ENCODE measurements at regions not wholly inside any gene's neighbourhood (a gene's known extent, or its start where the extent isn't known, plus 50 kb on each side); places are given as distances from the start of the nearest gene placed in this dataset.
A peak's percentile ranks its signal among the peaks of the same experiment; 100 is the strongest.

DNA sequence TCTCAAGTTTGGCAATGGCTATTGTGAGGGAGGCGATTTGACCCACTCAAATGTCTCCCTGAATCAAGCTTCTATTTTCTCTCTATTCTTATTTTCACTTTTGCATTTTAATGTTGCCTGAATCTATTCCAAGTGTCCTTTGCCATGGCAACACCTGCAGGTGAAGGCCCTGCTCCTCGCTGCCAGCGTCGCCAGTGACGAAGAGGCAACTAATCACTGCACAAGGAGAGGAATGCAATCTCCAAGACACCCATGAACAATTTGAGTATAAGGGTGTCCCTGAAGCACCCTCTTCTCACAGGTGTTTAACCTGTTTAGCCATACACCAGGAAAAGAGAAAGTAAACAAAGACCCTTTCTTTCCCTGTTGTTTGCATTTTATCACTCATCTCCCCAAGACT lies 165.6 kb upstream of the VRK2 start:
- H3K4me3 ChIP-seq = no peak overlapping the region
- WGBS, 4 donors = 38 to 66% (median 50%) methylated on average over 5 of the region's 5 CpGs
- H3K36me3 ChIP-seq (replicated peaks in 1 of 2) = no peaks in the 10 kb centered on the region
- peaks cover 16 to 40% of the 10 kb centered on the region in 2 donors for H3K4me1 ChIP-seq (replicated peaks in 1 of 2)
- H3K27ac ChIP-seq = peak overlapping the region in 4 of 5 donors; percentile 49 to 81 (median 72)
- peak; percentile 44 to 74 (median 66) for DNase-seq
- no peaks in the 10 kb centered on the region for H3K27me3 ChIP-seq
- H3K9me3 ChIP-seq (replicated peaks in 1 of 3) = no peaks in the 10 kb centered on the region
- intact Hi-C loops (cut with DNase I) = no loop called here
- TF ChIP-seq, protein P1, sequence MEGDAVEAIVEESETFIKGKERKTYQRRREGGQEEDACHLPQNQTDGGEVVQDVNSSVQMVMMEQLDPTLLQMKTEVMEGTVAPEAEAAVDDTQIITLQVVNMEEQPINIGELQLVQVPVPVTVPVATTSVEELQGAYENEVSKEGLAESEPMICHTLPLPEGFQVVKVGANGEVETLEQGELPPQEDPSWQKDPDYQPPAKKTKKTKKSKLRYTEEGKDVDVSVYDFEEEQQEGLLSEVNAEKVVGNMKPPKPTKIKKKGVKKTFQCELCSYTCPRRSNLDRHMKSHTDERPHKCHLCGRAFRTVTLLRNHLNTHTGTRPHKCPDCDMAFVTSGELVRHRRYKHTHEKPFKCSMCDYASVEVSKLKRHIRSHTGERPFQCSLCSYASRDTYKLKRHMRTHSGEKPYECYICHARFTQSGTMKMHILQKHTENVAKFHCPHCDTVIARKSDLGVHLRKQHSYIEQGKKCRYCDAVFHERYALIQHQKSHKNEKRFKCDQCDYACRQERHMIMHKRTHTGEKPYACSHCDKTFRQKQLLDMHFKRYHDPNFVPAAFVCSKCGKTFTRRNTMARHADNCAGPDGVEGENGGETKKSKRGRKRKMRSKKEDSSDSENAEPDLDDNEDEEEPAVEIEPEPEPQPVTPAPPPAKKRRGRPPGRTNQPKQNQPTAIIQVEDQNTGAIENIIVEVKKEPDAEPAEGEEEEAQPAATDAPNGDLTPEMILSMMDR (IDR thresholded peaks at IDR 0.05) = no peak
- no peak for TF ChIP-seq POLR2A (IDR thresholded peaks at IDR 0.05)

DNA sequence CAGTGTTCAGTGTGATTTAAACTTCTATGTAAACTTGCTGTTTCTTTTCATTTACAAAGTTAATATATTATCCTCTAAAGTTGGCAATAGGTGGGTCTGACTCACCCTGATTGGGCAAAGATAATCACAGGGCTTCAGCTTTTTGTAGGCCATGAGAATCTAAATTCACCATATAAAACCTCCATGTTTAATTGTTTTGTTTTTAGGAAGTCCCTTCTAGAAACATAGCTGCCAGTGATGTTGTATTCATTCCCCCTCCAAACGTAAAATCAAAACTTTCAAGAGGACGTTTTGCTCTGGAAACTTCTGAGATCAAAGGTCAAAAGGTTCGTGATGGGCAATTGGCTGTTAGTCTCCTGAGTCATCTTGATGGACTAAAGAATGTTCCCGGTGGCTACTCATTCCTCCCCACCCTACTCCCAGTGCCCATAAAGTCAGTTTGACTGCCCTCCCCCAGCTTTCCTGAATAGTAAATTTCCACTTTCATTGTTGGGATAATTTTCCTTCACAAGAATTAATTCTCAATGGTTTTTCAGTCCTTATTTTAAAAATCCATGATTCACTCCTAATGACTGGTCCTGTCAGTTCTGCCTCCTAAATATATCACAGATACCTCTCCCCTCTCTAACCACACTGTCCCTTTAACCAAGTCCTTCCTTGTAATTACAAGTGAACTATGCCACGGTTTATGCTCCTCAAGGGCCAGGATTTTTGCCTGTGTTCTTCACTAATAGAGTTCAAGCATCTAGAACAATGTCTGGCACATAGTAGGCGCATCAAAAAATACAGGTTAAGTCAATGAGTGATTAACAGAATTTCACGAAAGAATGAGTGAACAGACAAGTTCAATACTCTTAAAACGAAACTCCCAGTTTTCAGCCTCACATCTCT lies 164.4 kb upstream of the VRK2 start:
- intact Hi-C loops (cut with DNase I) = no loop called here

DNA sequence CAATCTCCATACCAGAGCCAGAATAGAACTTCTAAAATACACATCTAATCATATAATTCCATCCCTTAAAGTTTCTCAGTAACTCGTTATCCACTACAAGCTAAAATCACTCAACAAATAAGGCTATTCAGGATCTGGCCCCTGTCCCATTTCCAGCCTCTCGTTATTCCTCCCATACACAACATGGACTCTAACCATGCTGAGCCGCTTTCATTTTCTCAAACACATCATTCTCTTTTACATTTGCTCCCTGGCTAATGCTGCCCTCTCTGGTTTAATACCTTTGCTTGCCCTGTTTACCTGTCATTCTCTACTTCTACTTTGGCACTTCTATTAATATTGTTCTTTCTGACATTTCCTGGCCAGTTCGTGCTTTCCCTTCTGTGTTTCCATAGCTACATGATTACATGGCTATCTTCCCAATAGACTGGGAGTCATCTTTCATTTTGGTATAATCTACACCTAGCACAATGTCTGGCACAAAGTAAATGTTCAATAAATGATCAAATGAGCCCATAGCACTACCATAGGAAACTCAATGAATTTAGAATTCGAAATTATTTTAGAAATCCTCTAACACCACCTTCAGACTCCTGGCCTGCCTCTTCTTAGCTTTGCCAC lies 163.6 kb upstream of the VRK2 start:
- peak overlapping the region in 2 of 5 donors; percentile 76 to 81 for H3K27ac ChIP-seq
- no peaks in the 10 kb centered on the region for H3K27me3 ChIP-seq
- intact Hi-C loops (cut with DNase I) = no loop called here
- 72 to 78% (median 75%) methylated on average over 5 of the region's 5 CpGs for WGBS, 4 donors
- DNase-seq = peak in 1 of 7 donors; percentile 6
- H3K4me1 ChIP-seq (replicated peaks in 1 of 2) = peaks cover 16 to 21% of the 10 kb centered on the region in 2 donors
- no peaks in the 10 kb centered on the region for H3K36me3 ChIP-seq (replicated peaks in 1 of 2)
- TF ChIP-seq, protein P1 (IDR thresholded peaks at IDR 0.05) = no peak
- TF ChIP-seq POLR2A (IDR thresholded peaks at IDR 0.05) = no peak
- H3K4me3 ChIP-seq = no peak overlapping the region
- no peaks in the 10 kb centered on the region for H3K9me3 ChIP-seq (replicated peaks in 1 of 3)

More for the DNA sequence above, 164.4 kb upstream of the VRK2 start:
- Histone ChIP-seq H3K9me3 (replicated peaks in 1 of 3) (no peaks in the 10 kb centered on the region), H3K4me1 (replicated peaks in 1 of 2) (peaks cover 16 to 28% of the 10 kb centered on the region in 2 donors), H3K36me3 (replicated peaks in 1 of 2) (no peaks in the 10 kb centered on the region), H3K4me3 (no peak overlapping the region), H3K27ac (peak overlapping the region; percentile 42 to 81 (median 68)), H3K27me3 (no peaks in the 10 kb centered on the region)
- peak in 5 of 7 donors; percentile 34 to 51 (median 41) for DNase-seq
- WGBS, 4 donors = 57 to 65% (median 61%) methylated on average over 8 of the region's 8 CpGs
- TF ChIP-seq POLR2A (IDR thresholded peaks at IDR 0.05) = no peak
- TF ChIP-seq, protein P1 (IDR thresholded peaks at IDR 0.05) = no peak

DNA sequence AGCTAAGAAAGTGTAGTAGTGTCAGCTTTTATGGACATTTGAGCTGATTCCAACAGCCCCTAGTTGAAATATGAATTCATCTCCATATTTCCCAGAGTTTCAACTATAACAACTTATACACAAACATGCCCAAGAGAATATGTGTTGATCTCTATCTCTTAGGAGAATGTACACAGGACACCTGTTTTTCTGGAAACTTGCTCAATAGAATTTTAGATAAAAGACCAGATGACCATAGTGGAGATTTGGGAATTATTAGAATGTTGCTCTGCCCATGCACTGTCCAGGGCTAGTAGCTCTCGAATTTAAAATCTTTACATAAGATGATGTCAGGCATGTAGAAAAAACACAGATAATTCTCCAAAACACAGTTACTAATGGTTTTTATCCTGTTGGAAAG lies 162.3 kb upstream of the VRK2 start:
- Histone ChIP-seq H3K27ac (no peak overlapping the region), H3K36me3 (replicated peaks in 1 of 2) (no peaks in the 10 kb centered on the region), H3K4me3 (no peak overlapping the region), H3K9me3 (replicated peaks in 1 of 3) (no peaks in the 10 kb centered on the region), H3K27me3 (no peaks in the 10 kb centered on the region), H3K4me1 (replicated peaks in 1 of 2) (peaks cover 16 to 19% of the 10 kb centered on the region in 2 donors)
- DNase-seq = no peak
- intact Hi-C loops (cut with DNase I) = no loop called here
- WGBS, 4 donors = 86 to 98% (median 90%) methylated on average over 1 of the region's 1 CpG
- no peak for TF ChIP-seq POLR2A (IDR thresholded peaks at IDR 0.05)
- TF ChIP-seq, protein P1 (IDR thresholded peaks at IDR 0.05) = no peak
